ENCODE measurements at regions not wholly inside any gene's neighbourhood (a gene's known extent, or its start where the extent isn't known, plus 50 kb on each side); places are given as distances from the start of the nearest gene placed in this dataset.
"Not testable (repeated sequence)": the region's sequence is repeated elsewhere in the genome, so short reads cannot be mapped to it uniquely, and the experiment has no call there.

GRCh38 chr17:6254036-6254435, 180.9 kb downstream of the AIPL1 start:
- Histone ChIP-seq H3K56ac (ENCODE audit: extremely low read depth, insufficient read depth, low read length) (no peak overlapping the region), H2AK9ac (replicated peaks; ENCODE audit: low read depth, low read length, poor library complexity) (no peak overlapping the region), H2BK15ac (ENCODE audit: low read depth, low read length) (no peak overlapping the region), H3K23ac (ENCODE audit: low read depth, low read length) (no peak overlapping the region), H3K27me3 (ENCODE audit: control insufficient read depth, insufficient read depth, low read length) (no peaks in the 10 kb centered on the region), H3K36me3 (ENCODE audit: control insufficient read depth, insufficient read depth, low read length) (no peaks in the 10 kb centered on the region), H2BK20ac (ENCODE audit: low read depth, low read length) (no peak overlapping the region), H4K20me1 (ENCODE audit: insufficient read depth, low read length) (no peaks in the 10 kb centered on the region), H3K9me3 (ENCODE audit: control insufficient read depth, insufficient read depth, low read length) (peaks cover 6% of the 10 kb centered on the region; the same call in 1 of the 2 replicates), H3K4me1 (ENCODE audit: control insufficient read depth, insufficient read depth, low read length) (no peaks in the 10 kb centered on the region), H4K91ac (ENCODE audit: insufficient read depth, low read depth, low read length) (no peak overlapping the region), H3K27ac (ENCODE audit: insufficient read depth, low read length) (no peak overlapping the region), H3K9me1 (ENCODE audit: insufficient read depth, low read length) (no peaks in the 10 kb centered on the region), H2BK120ac (ENCODE audit: low read depth, low read length) (no peak overlapping the region), H4K5ac (ENCODE audit: low read depth, low read length) (no peak overlapping the region), H3K4ac (ENCODE audit: low read depth, low read length) (no peak overlapping the region), H3K9ac (ENCODE audit: low read depth, low read length) (no peak overlapping the region), H3K18ac (ENCODE audit: low read depth, low read length) (no peak overlapping the region), H2BK5ac (ENCODE audit: low read depth, low read length, poor library complexity, severe bottlenecking) (no peak overlapping the region), H2AK5ac (ENCODE audit: low read depth, low read length) (no peak overlapping the region), H3K79me1 (ENCODE audit: low read depth in 1 of 2, low read length in 2 of 2) (no peaks in the 10 kb centered on the region), H4K8ac (ENCODE audit: low read depth in 2 of 2, low read length in 2 of 2) (no peak overlapping the region), H2AFZ (replicated peaks; ENCODE audit: low read length, poor library complexity) (no peak overlapping the region), H3K14ac (replicated peaks; ENCODE audit: low read depth, low read length) (no peak overlapping the region), H3K4me2 (ENCODE audit: low read depth, low read length) (no peak overlapping the region), H3K4me3 (ENCODE audit: insufficient read depth, low read depth, low read length) (no peak overlapping the region)
- intact Hi-C loops (cut with micrococcal nuclease), result no loop called here
- dilution Hi-C loops (cut with HindIII; ENCODE audit: low sequenced_read_pairs, unreplicated experiment), result no loop called here
- DNase-seq (no peak), ATAC-seq (ENCODE audit: low read depth) (no peak)
- BruUV-seq (replicated peaks), result no TSS peak
- 34% methylated on average over 3 of the region's 5 CpGs; no CpG with 5 or more reads in 1 of the 2 experiments for WGBS, 2 experiments (ENCODE audit: extremely low coverage in 2 of 2, insufficient read length in 1 of 2)
- TF ChIP-seq MXI1 (IDR thresholded peaks at IDR 0.05; ENCODE audit: borderline replicate concordance, low read depth, low read length) (no peak), POLR2A (IDR thresholded peaks at IDR 0.05; ENCODE audit: low read depth, low read length) (no peak)
- in situ Hi-C loops (cut with MboI; ENCODE audit: low sequenced_read_pairs), result no loop called here
- ChIA-PET POLR2A (ENCODE audit: unreplicated experiment) (no interaction called here), CTCF (no interaction called here)

GRCh38 chr17:6251640-6252039, 181.5 kb downstream of the WSCD1 start:
- H3K23ac ChIP-seq (ENCODE audit: low read depth, low read length); H2BK5ac ChIP-seq (ENCODE audit: low read depth, low read length, poor library complexity, severe bottlenecking); H3K4me1 ChIP-seq (ENCODE audit: control insufficient read depth, insufficient read depth, low read length); H3K36me3 ChIP-seq (ENCODE audit: control insufficient read depth, insufficient read depth, low read length); H3K27me3 ChIP-seq (ENCODE audit: control insufficient read depth, insufficient read depth, low read length); H3K79me1 ChIP-seq (ENCODE audit: low read depth in 1 of 2, low read length in 2 of 2); intact Hi-C loops (cut with micrococcal nuclease); DNase-seq; H2AK9ac ChIP-seq (replicated peaks; ENCODE audit: low read depth, low read length, poor library complexity); H3K14ac ChIP-seq (replicated peaks; ENCODE audit: low read depth, low read length); H3K27ac ChIP-seq (ENCODE audit: insufficient read depth, low read length); H2BK120ac ChIP-seq (ENCODE audit: low read depth, low read length); H3K9me1 ChIP-seq (ENCODE audit: insufficient read depth, low read length); H3K9me3 ChIP-seq (ENCODE audit: control insufficient read depth, insufficient read depth, low read length); H2AK5ac ChIP-seq (ENCODE audit: low read depth, low read length); ATAC-seq (ENCODE audit: low read depth); H2BK15ac ChIP-seq (ENCODE audit: low read depth, low read length); H3K4me2 ChIP-seq (ENCODE audit: low read depth, low read length); H2BK20ac ChIP-seq (ENCODE audit: low read depth, low read length); H2AFZ ChIP-seq (replicated peaks; ENCODE audit: low read length, poor library complexity); H3K4ac ChIP-seq (ENCODE audit: low read depth, low read length); in situ Hi-C loops (cut with MboI; ENCODE audit: low sequenced_read_pairs); H3K4me3 ChIP-seq (ENCODE audit: insufficient read depth, low read depth, low read length); CTCF ChIA-PET; H4K8ac ChIP-seq (ENCODE audit: low read depth in 2 of 2, low read length in 2 of 2); H4K5ac ChIP-seq (ENCODE audit: low read depth, low read length); POLR2A ChIA-PET (ENCODE audit: unreplicated experiment); BruUV-seq (replicated peaks); H4K20me1 ChIP-seq (ENCODE audit: insufficient read depth, low read length); dilution Hi-C loops (cut with HindIII; ENCODE audit: low sequenced_read_pairs, unreplicated experiment); H4K91ac ChIP-seq (ENCODE audit: insufficient read depth, low read depth, low read length); H3K18ac ChIP-seq (ENCODE audit: low read depth, low read length); H3K9ac ChIP-seq (ENCODE audit: low read depth, low read length); H3K56ac ChIP-seq (ENCODE audit: extremely low read depth, insufficient read depth, low read length): not testable (repeated sequence)
- WGBS, 2 experiments (ENCODE audit: extremely low coverage in 2 of 2, insufficient read length in 1 of 2), result no CpG with 5 or more reads among the region's 5 CpGs

Data from IMR-90 (cell line).